ENCODE measurements at regions not wholly inside any gene's neighbourhood (a gene's known extent, or its start where the extent isn't known, plus 50 kb on each side); places are given as distances from the start of the nearest gene placed in this dataset.

- no peak overlapping the region for H3K4me3 ChIP-seq (ENCODE audit: low read depth, low read length)
- no peak for TF ChIP-seq CTCF (IDR thresholded peaks at IDR 0.05; ENCODE audit: control insufficient read depth, extremely low read depth, insufficient read depth)
- no peak for DNase-seq (ENCODE audit: low read depth)
These were observed 92.8 kb upstream of the RAD23B start for GRCh38 chr9:107190061-107190935.

- TF ChIP-seq CTCF (IDR thresholded peaks at IDR 0.05; ENCODE audit: control insufficient read depth, extremely low read depth, insufficient read depth) = no peak
- no peak for DNase-seq (ENCODE audit: low read depth)
- no peak overlapping the region for H3K4me3 ChIP-seq (ENCODE audit: low read depth, low read length)
These were observed 92.2 kb upstream of the RAD23B start for GRCh38 chr9:107190936-107191290.

- DNase-seq (ENCODE audit: low read depth) = no peak
- H3K4me3 ChIP-seq (ENCODE audit: low read depth, low read length) = no peak overlapping the region
- no peak for TF ChIP-seq CTCF (IDR thresholded peaks at IDR 0.05; ENCODE audit: control insufficient read depth, extremely low read depth, insufficient read depth)
These were observed 89.8 kb upstream of the RAD23B start for GRCh38 chr9:107193251-107193650.

GRCh38 chr9:107198718-107199117 lies 84.4 kb upstream of the RAD23B start:
- H3K4me3 ChIP-seq (ENCODE audit: low read depth, low read length) = no peak overlapping the region
- no peak for TF ChIP-seq CTCF (IDR thresholded peaks at IDR 0.05; ENCODE audit: control insufficient read depth, extremely low read depth, insufficient read depth)
- DNase-seq (ENCODE audit: low read depth) = no peak

- no peak for TF ChIP-seq CTCF (IDR thresholded peaks at IDR 0.05; ENCODE audit: control insufficient read depth, extremely low read depth, insufficient read depth)
- no peak for DNase-seq (ENCODE audit: low read depth)
- no peak overlapping the region for H3K4me3 ChIP-seq (ENCODE audit: low read depth, low read length)
These were observed 75.0 kb upstream of the RAD23B start for GRCh38 chr9:107208121-107208520.

GRCh38 chr9:107210775-107211174 lies 72.3 kb upstream of the RAD23B start:
- TF ChIP-seq CTCF (IDR thresholded peaks at IDR 0.05; ENCODE audit: control insufficient read depth, extremely low read depth, insufficient read depth) = no peak
- DNase-seq (ENCODE audit: low read depth) = no peak
- no peak overlapping the region for H3K4me3 ChIP-seq (ENCODE audit: low read depth, low read length)
